MM.1S (cell line): ENCODE measurements at regions not wholly inside any gene's neighbourhood (a gene's known extent, or its start where the extent isn't known, plus 50 kb on each side); places are given as distances from the start of the nearest gene placed in this dataset.

Experiments
- DNase-seq: peaks from one replicate; pipeline ENCODE4 v3.0.0-alpha.2; 2015
- H2AFZ ChIP-seq: fragments of 300-600 bp; sonication (generic); 2 replicates; pipeline ENCODE4 v1.6.0; 2016; ENCODE audit warnings: antibody characterized with exemption, low read length
- H3F3A ChIP-seq: fragments of 300-600 bp; sonication (generic); 2 replicates; pipeline ENCODE4 v1.6.1; 2016; ENCODE audit warnings: mild to moderate bottlenecking, antibody characterized with exemption, low read length, moderate library complexity, mixed read lengths; ENCODE audit not compliant: insufficient read depth
- H3K27ac ChIP-seq: fragments of 300-600 bp; sonication (generic); 2 replicates; pipeline ENCODE4 v1.5.1; 2016; ENCODE audit warnings: mild to moderate bottlenecking, low read length
- H3K27me3 ChIP-seq: fragments of 300-600 bp; sonication (generic); replicated peaks from 2 replicates; pipeline ENCODE4 v1.6.0; 2016; ENCODE audit warnings: low read length; ENCODE audit not compliant: insufficient read depth
- H3K36me3 ChIP-seq: fragments of 300-600 bp; sonication (generic); replicated peaks from 2 replicates; pipeline ENCODE4 v1.6.1; 2016; ENCODE audit warnings: mild to moderate bottlenecking, low read length, mixed read lengths; ENCODE audit not compliant: insufficient read depth
- H3K4me1 ChIP-seq: fragments of 300-600 bp; sonication (generic); 2 replicates; pipeline ENCODE4 v1.6.1; 2016; ENCODE audit warnings: low read length, mixed read lengths
- H3K4me2 ChIP-seq: fragments of 300-600 bp; sonication (generic); 2 replicates; pipeline ENCODE4 v1.6.0; 2016; ENCODE audit warnings: low read depth, low read length
- H3K4me3 ChIP-seq: fragments of 300-600 bp; sonication (generic); 2 replicates; pipeline ENCODE4 v1.5.1; 2016; ENCODE audit warnings: low read length, mixed read lengths
- H3K79me2 ChIP-seq: fragments of 300-600 bp; sonication (generic); 2 replicates; pipeline ENCODE4 v1.6.1; 2016; ENCODE audit warnings: mixed run types, low read length, mixed read lengths
- H3K9ac ChIP-seq: fragments of 300-600 bp; sonication (generic); 2 replicates; pipeline ENCODE4 v1.6.1; 2016; ENCODE audit warnings: low read length, mixed read lengths
- H3K9me2 ChIP-seq: fragments of 300-600 bp; sonication (generic); replicated peaks from 2 replicates; pipeline ENCODE4 v1.6.1; 2016; ENCODE audit warnings: mild to moderate bottlenecking, low read length, mixed read lengths; ENCODE audit not compliant: insufficient read depth
- H3K9me3 ChIP-seq: fragments of 300-600 bp; sonication (generic); replicated peaks from 2 replicates; pipeline ENCODE4 v1.6.1; 2016; ENCODE audit warnings: mild to moderate bottlenecking, low read length, mixed read lengths; ENCODE audit not compliant: insufficient read depth
- H4K20me1 ChIP-seq: fragments of 300-600 bp; sonication (generic); 2 replicates; pipeline ENCODE4 v1.6.1; 2016; ENCODE audit warnings: mild to moderate bottlenecking, low read length, moderate library complexity, mixed read lengths; ENCODE audit not compliant: insufficient read depth
- EZH2 ChIP-seq: fragments of 300-600 bp; sonication (generic); optimal IDR thresholded peaks from 2 replicates; pipeline ENCODE3; 2017; ENCODE audit warnings: low read depth, mild to moderate bottlenecking, antibody characterized with exemption, low read length, mixed read lengths
- EZH2phosphoT487 ChIP-seq: fragments of 300-600 bp; sonication (generic); IDR thresholded peaks from 2 replicates; pipeline ENCODE4 v1.6.1; 2018; ENCODE audit warnings: antibody characterized with exemption, low read length
- TF ChIP-seq, protein P1 (sequence below): fragments of 300-600 bp; sonication (generic); IDR thresholded peaks from 2 replicates; pipeline ENCODE4 v1.5.1; 2016; ENCODE audit warnings: antibody characterized with exemption, low read length, mixed read lengths

DNA sequence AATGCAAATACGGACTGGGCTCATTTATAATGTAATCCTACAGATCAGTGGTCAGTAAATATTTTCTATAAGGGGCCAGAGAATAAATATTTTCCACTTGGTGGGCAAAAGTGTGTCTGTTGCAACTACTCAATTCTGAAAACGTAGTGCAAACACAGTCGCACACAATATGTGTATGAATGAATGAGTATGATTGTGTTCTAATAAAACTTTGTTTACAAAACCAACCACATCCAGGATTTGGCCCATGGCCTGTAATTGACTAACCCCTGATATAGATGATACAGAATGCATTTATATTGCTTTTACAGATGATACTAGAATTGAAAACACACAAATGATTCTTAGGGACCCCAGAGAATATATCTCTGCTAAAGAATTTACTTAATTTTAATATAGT, 197.6 kb downstream of the ASB9 start:
- no peak overlapping the region for H3K9ac ChIP-seq
- H3K4me1 ChIP-seq, result no peaks in the 10 kb centered on the region
- H3K4me2 ChIP-seq, result no peak overlapping the region
- TF ChIP-seq, protein P1, sequence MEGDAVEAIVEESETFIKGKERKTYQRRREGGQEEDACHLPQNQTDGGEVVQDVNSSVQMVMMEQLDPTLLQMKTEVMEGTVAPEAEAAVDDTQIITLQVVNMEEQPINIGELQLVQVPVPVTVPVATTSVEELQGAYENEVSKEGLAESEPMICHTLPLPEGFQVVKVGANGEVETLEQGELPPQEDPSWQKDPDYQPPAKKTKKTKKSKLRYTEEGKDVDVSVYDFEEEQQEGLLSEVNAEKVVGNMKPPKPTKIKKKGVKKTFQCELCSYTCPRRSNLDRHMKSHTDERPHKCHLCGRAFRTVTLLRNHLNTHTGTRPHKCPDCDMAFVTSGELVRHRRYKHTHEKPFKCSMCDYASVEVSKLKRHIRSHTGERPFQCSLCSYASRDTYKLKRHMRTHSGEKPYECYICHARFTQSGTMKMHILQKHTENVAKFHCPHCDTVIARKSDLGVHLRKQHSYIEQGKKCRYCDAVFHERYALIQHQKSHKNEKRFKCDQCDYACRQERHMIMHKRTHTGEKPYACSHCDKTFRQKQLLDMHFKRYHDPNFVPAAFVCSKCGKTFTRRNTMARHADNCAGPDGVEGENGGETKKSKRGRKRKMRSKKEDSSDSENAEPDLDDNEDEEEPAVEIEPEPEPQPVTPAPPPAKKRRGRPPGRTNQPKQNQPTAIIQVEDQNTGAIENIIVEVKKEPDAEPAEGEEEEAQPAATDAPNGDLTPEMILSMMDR, result no peak
- no peaks in the 10 kb centered on the region for H3K27me3 ChIP-seq
- no peak for DNase-seq
- H3K36me3 ChIP-seq, result no peaks in the 10 kb centered on the region
- H3K4me3 ChIP-seq, result no peak overlapping the region
- no peak overlapping the region for H2AFZ ChIP-seq
- no peaks in the 10 kb centered on the region for H3K9me2 ChIP-seq
- no peak overlapping the region for H3K27ac ChIP-seq
- H4K20me1 ChIP-seq, result no peaks in the 10 kb centered on the region
- no peaks in the 10 kb centered on the region for H3K9me3 ChIP-seq
- H3F3A ChIP-seq, result no peaks in the 10 kb centered on the region
- H3K79me2 ChIP-seq, result no peaks in the 10 kb centered on the region

DNA sequence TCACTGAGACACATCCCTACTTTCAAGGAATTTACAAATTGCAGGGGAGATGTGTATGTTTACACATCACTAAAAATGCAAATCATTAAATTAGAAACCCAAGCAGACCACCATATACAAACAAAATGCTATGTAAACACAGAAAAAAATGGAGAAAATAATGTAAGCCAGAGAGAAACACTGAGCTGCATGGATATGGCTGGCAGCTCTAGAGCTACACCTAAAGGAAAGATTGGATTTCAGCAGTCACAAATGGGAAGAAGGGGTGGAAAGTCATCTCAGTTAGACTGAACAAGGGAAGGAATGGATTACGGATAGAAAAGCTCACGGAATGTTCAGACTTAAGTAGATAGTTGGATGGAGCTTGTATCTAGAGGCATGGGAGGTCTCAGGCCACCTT, 186.3 kb downstream of the MOSPD2 start:
- Histone ChIP-seq H3K4me2 (no peak overlapping the region), H3K9ac (no peak overlapping the region), H3K9me3 (no peaks in the 10 kb centered on the region), H3K27me3 (no peaks in the 10 kb centered on the region), H3K4me1 (no peaks in the 10 kb centered on the region), H3F3A (no peaks in the 10 kb centered on the region), H3K4me3 (no peak overlapping the region), H4K20me1 (no peaks in the 10 kb centered on the region), H3K9me2 (no peaks in the 10 kb centered on the region), H3K36me3 (no peaks in the 10 kb centered on the region), H2AFZ (no peak overlapping the region), H3K27ac (no peak overlapping the region), H3K79me2 (no peaks in the 10 kb centered on the region)
- TF ChIP-seq EZH2 (no peak), EZH2phosphoT487 (no peak)
- TF ChIP-seq, protein P1, result no peak
- no peak for DNase-seq

DNA sequence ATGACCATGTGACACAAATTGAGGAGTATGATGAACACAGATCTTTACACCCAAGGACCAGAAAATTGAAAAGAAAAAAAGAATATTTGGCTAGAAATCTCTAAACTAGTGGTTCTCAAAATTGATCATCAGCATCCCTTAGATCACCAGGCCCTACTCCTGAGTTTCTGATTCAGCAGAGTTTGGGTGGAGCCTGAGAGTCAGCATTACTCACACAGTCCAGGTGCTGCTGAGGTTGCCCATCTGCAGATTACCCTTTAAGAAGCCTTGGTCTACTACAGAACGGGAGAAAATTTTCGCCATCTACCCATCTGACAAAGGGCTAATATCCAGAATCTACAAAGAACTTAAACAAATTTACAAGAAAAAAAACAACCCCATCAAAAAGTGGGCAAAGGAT, 182.8 kb downstream of the MOSPD2 start:
- H3K27ac ChIP-seq, result no peak overlapping the region
- no peak for DNase-seq

More for the DNA sequence above, 182.8 kb downstream of the MOSPD2 start:
- no peak overlapping the region for H3K9ac ChIP-seq
- H3K4me1 ChIP-seq, result no peaks in the 10 kb centered on the region
- no peak overlapping the region for H2AFZ ChIP-seq
- H3K79me2 ChIP-seq, result no peaks in the 10 kb centered on the region
- no peaks in the 10 kb centered on the region for H3K9me3 ChIP-seq
- no peak overlapping the region for H3K4me3 ChIP-seq
- H3K9me2 ChIP-seq, result no peaks in the 10 kb centered on the region
- no peak overlapping the region for H3K4me2 ChIP-seq
- TF ChIP-seq EZH2 (no peak), EZH2phosphoT487 (no peak)
- TF ChIP-seq, protein P1, result no peak
- H4K20me1 ChIP-seq, result no peaks in the 10 kb centered on the region
- H3K27me3 ChIP-seq, result no peaks in the 10 kb centered on the region
- no peaks in the 10 kb centered on the region for H3F3A ChIP-seq
- H3K36me3 ChIP-seq, result no peaks in the 10 kb centered on the region
